ENCODE measurements at regions not wholly inside any gene's neighbourhood (a gene's known extent, or its start where the extent isn't known, plus 50 kb on each side); places are given as distances from the start of the nearest gene placed in this dataset.

GRCh38 chr4:186475202-186475601 lies 80.2 kb downstream of the MTNR1A start:
- no peak for TF ChIP-seq CTCF (IDR thresholded peaks at IDR 0.05; ENCODE audit: low read depth, low read length)
- no peak for TF ChIP-seq MAX (IDR thresholded peaks at IDR 0.05; ENCODE audit: low read depth, low read length)
- TF ChIP-seq POLR2A (IDR thresholded peaks at IDR 0.05; ENCODE audit: extremely low read depth, insufficient read length): no peak

Measured in NB4 (cell line).